Progenitor cell of endocrine pancreas (in vitro differentiated cells): ENCODE measurements at regions not wholly inside any gene's neighbourhood (a gene's known extent, or its start where the extent isn't known, plus 50 kb on each side); places are given as distances from the start of the nearest gene placed in this dataset.

Experiments
- DNase-seq: peaks from one replicate; pipeline ENCODE4 v3.0.0; 2021; ENCODE audit warnings: low spot score; ENCODE audit not compliant: unreplicated experiment
- H3K27ac Mint-ChIP-seq: 2 replicates; pipeline ENCODE4 v1.8.0; 2021; ENCODE audit warnings: mild to moderate bottlenecking, moderate library complexity, mixed read lengths
- H3K27me3 Mint-ChIP-seq: 2 replicates; pipeline ENCODE4 v1.8.0; 2021; ENCODE audit warnings: mixed read lengths
- H3K36me3 Mint-ChIP-seq: 2 replicates; pipeline ENCODE4 v1.8.0; 2022; ENCODE audit warnings: mixed read lengths; ENCODE audit not compliant: insufficient read depth
- H3K4me1 Mint-ChIP-seq: 2 replicates; pipeline ENCODE4 v1.8.0; 2021; ENCODE audit warnings: low read depth, mixed read lengths
- H3K4me3 Mint-ChIP-seq: 2 replicates; pipeline ENCODE4 v1.8.0; 2021; ENCODE audit warnings: low read depth, mild to moderate bottlenecking, moderate library complexity, mixed read lengths
- H3K9me3 Mint-ChIP-seq: 2 replicates; pipeline ENCODE4 v1.8.0; 2021; ENCODE audit warnings: low read depth, mixed read lengths
- CTCF ChIP-seq: fragments of 200-600 bp; sonication (generic); IDR thresholded peaks from one replicate; pipeline ENCODE4 v1.5.0; 2021; ENCODE audit warnings: antibody characterized with exemption, mild to moderate bottlenecking; ENCODE audit not compliant: unreplicated experiment

GRCh38 chr7:41451826-41452225 lies 251.1 kb downstream of the INHBA start:
- H3K36me3 Mint-ChIP-seq = no peaks in the 10 kb centered on the region

GRCh38 chr7:41449694-41450093 lies 253.2 kb downstream of the INHBA start:
- Mint-ChIP-seq H3K9me3 (no peaks in the 10 kb centered on the region), H3K4me3 (no peak overlapping the region), H3K36me3 (no peaks in the 10 kb centered on the region), H3K4me1 (peaks cover 10% of the 10 kb centered on the region), H3K27me3 (no peaks in the 10 kb centered on the region), H3K27ac (no peak overlapping the region)
- TF ChIP-seq CTCF = no peak
- no peak for DNase-seq

More at GRCh38 chr7:41451826-41452225, 251.1 kb downstream of the INHBA start:
- no peak for DNase-seq
- TF ChIP-seq CTCF = no peak
- H3K4me3 Mint-ChIP-seq = no peak overlapping the region
- H3K27ac Mint-ChIP-seq = no peak overlapping the region
- H3K9me3 Mint-ChIP-seq = no peaks in the 10 kb centered on the region
- no peaks in the 10 kb centered on the region for H3K27me3 Mint-ChIP-seq
- H3K4me1 Mint-ChIP-seq = peaks cover 4% of the 10 kb centered on the region

- DNase-seq = no peak
- H3K9me3 Mint-ChIP-seq = no peaks in the 10 kb centered on the region
- H3K36me3 Mint-ChIP-seq = no peaks in the 10 kb centered on the region
- H3K27me3 Mint-ChIP-seq = no peaks in the 10 kb centered on the region
- H3K27ac Mint-ChIP-seq = no peak overlapping the region
- H3K4me1 Mint-ChIP-seq = peaks cover 10% of the 10 kb centered on the region
- no peak for TF ChIP-seq CTCF
- H3K4me3 Mint-ChIP-seq = no peak overlapping the region
These were observed 253.6 kb downstream of the INHBA start for GRCh38 chr7:41449286-41449685.

GRCh38 chr7:41448104-41448503 lies 254.8 kb downstream of the INHBA start:
- H3K36me3 Mint-ChIP-seq = no peaks in the 10 kb centered on the region
- H3K27me3 Mint-ChIP-seq = no peaks in the 10 kb centered on the region
- no peak for DNase-seq
- H3K9me3 Mint-ChIP-seq = no peaks in the 10 kb centered on the region
- H3K4me3 Mint-ChIP-seq = no peak overlapping the region
- H3K27ac Mint-ChIP-seq = no peak overlapping the region
- no peak for TF ChIP-seq CTCF
- peaks cover 10% of the 10 kb centered on the region for H3K4me1 Mint-ChIP-seq

- H3K27ac Mint-ChIP-seq = no peak overlapping the region
- H3K36me3 Mint-ChIP-seq = no peaks in the 10 kb centered on the region
- no peak for DNase-seq
- no peaks in the 10 kb centered on the region for H3K9me3 Mint-ChIP-seq
- no peaks in the 10 kb centered on the region for H3K27me3 Mint-ChIP-seq
- peaks cover 10% of the 10 kb centered on the region for H3K4me1 Mint-ChIP-seq
- no peak for TF ChIP-seq CTCF
- H3K4me3 Mint-ChIP-seq = no peak overlapping the region
These were observed 255.3 kb downstream of the INHBA start for GRCh38 chr7:41447450-41448042.
